HG03196 (cell line): ENCODE measurements at regions not wholly inside any gene's neighbourhood (a gene's known extent, or its start where the extent isn't known, plus 50 kb on each side); places are given as distances from the start of the nearest gene placed in this dataset.

ENCODE experiments used
- ATAC-seq: cut with Tn5 transposase; IDR thresholded peaks from one replicate; pipeline ENCODE4 v1.9.1; 2021; ENCODE audit not compliant: unreplicated experiment

GRCh38 chr2:60002183-60002867 is 551.1 kb downstream of the BCL11A start:
- no peak for ATAC-seq

- no peak for ATAC-seq
Measured at GRCh38 chr2:60000686-60001085, 552.8 kb downstream of the BCL11A start.

GRCh38 chr2:59998324-59998723 is 555.1 kb downstream of the BCL11A start:
- no peak for ATAC-seq

GRCh38 chr2:59997371-59997770 is 556.1 kb downstream of the BCL11A start:
- no peak for ATAC-seq

- no peak for ATAC-seq
Measured at GRCh38 chr2:59996855-59997254, 556.6 kb downstream of the BCL11A start.

GRCh38 chr2:59993726-59994125 is 559.7 kb downstream of the BCL11A start:
- no peak for ATAC-seq

- ATAC-seq = no peak
Measured at GRCh38 chr2:59988341-59988740, 565.1 kb downstream of the BCL11A start.

- ATAC-seq = no peak
Measured at GRCh38 chr2:59986511-59986910, 566.9 kb downstream of the BCL11A start.

- no peak for ATAC-seq
Measured at GRCh38 chr2:59985923-59986322, 567.5 kb downstream of the BCL11A start.

GRCh38 chr2:59974051-59974766 is 579.2 kb downstream of the BCL11A start:
- no peak for ATAC-seq

GRCh38 chr2:59969161-59969560 is 584.3 kb downstream of the BCL11A start:
- no peak for ATAC-seq

- no peak for ATAC-seq
Measured at GRCh38 chr2:59968441-59968840, 585.0 kb downstream of the BCL11A start.

- ATAC-seq = no peak
Measured at GRCh38 chr2:59967691-59968090, 585.8 kb downstream of the BCL11A start.

GRCh38 chr2:59963157-59963556 is 590.3 kb downstream of the BCL11A start:
- no peak for ATAC-seq

- ATAC-seq = no peak
Measured at GRCh38 chr2:59961746-59962145, 591.7 kb downstream of the BCL11A start.

GRCh38 chr2:59959944-59960343 is 593.5 kb downstream of the BCL11A start:
- ATAC-seq = no peak

GRCh38 chr2:59957504-59957903 is 596.0 kb downstream of the BCL11A start:
- no peak for ATAC-seq

- ATAC-seq = no peak
Measured at GRCh38 chr2:59956981-59957380, 596.5 kb downstream of the BCL11A start.

- ATAC-seq = no peak
Measured at GRCh38 chr2:59947917-59948541, 605.4 kb downstream of the BCL11A start.

GRCh38 chr2:59947209-59947608 is 606.2 kb downstream of the BCL11A start:
- no peak for ATAC-seq

- no peak for ATAC-seq
Measured at GRCh38 chr2:59939236-59939635, 614.2 kb downstream of the BCL11A start.

- no peak for ATAC-seq
Measured at GRCh38 chr2:59938181-59938580, 615.3 kb downstream of the BCL11A start.
